ENCODE measurements at regions not wholly inside any gene's neighbourhood (a gene's known extent, or its start where the extent isn't known, plus 50 kb on each side); places are given as distances from the start of the nearest gene placed in this dataset.

- H3K36me3 Mint-ChIP-seq: no peaks in the 10 kb centered on the region
- Histone ChIP-seq H3K27ac (no peak overlapping the region), H3K9me3 (ENCODE audit: low read depth) (no peaks in the 10 kb centered on the region), H3K4me1 (peaks cover 6% of the 10 kb centered on the region), H4K20me1 (ENCODE audit: low read depth) (no peaks in the 10 kb centered on the region), H3K4me2 (no peak overlapping the region), H3K36me3 (no peaks in the 10 kb centered on the region), H3K9ac (no peak overlapping the region), H3K79me2 (ENCODE audit: low read depth) (no peaks in the 10 kb centered on the region), H3F3A (ENCODE audit: low read depth) (no peaks in the 10 kb centered on the region), H2AFZ (replicated peaks) (no peak overlapping the region), H3K4me3 (no peak overlapping the region), H3K27me3 (no peaks in the 10 kb centered on the region)
- peaks cover 5% of the 10 kb centered on the region for H3K27me3 Mint-ChIP-seq (ENCODE audit: insufficient read depth, low read depth)
- H3K9me3 Mint-ChIP-seq: no peaks in the 10 kb centered on the region
- peaks cover 5% of the 10 kb centered on the region for H3K4me1 Mint-ChIP-seq
- no peak for DNase-seq (ENCODE audit: low spot score)
- TF ChIP-seq EZH2phosphoT487 (IDR thresholded peaks at IDR 0.05) (no peak), CTCF (IDR thresholded peaks at IDR 0.05) (no peak), EZH2 (IDR thresholded peaks at IDR 0.05) (no peak)
- H3K4me3 Mint-ChIP-seq: no peak overlapping the region
- no peak overlapping the region for H3K27ac Mint-ChIP-seq
These were observed 423.9 kb upstream of the USP24 start for GRCh38 chr1:55639051-55639450.

- Mint-ChIP-seq H3K4me1 (peaks cover 11% of the 10 kb centered on the region), H3K4me3 (no peak overlapping the region), H3K9me3 (no peaks in the 10 kb centered on the region), H3K27ac (no peak overlapping the region), H3K27me3 (ENCODE audit: insufficient read depth, low read depth) (peaks cover 5% of the 10 kb centered on the region), H3K36me3 (no peaks in the 10 kb centered on the region)
- no peak for TF ChIP-seq EZH2phosphoT487 (IDR thresholded peaks at IDR 0.05)
- no peak for TF ChIP-seq CTCF (IDR thresholded peaks at IDR 0.05)
- TF ChIP-seq EZH2 (IDR thresholded peaks at IDR 0.05): no peak
- no peaks in the 10 kb centered on the region for H4K20me1 ChIP-seq (ENCODE audit: low read depth)
- H3K27ac ChIP-seq: no peak overlapping the region
- no peaks in the 10 kb centered on the region for H3K36me3 ChIP-seq
- H3K4me2 ChIP-seq: no peak overlapping the region
- no peaks in the 10 kb centered on the region for H3F3A ChIP-seq (ENCODE audit: low read depth)
- no peaks in the 10 kb centered on the region for H3K79me2 ChIP-seq (ENCODE audit: low read depth)
- DNase-seq (ENCODE audit: low spot score): no peak
- H3K4me1 ChIP-seq: peaks cover 11% of the 10 kb centered on the region
- H3K9me3 ChIP-seq (ENCODE audit: low read depth): no peaks in the 10 kb centered on the region
- no peaks in the 10 kb centered on the region for H3K27me3 ChIP-seq
- H3K4me3 ChIP-seq: no peak overlapping the region
- H3K9ac ChIP-seq: no peak overlapping the region
- H2AFZ ChIP-seq (replicated peaks): no peak overlapping the region
These were observed 421.5 kb upstream of the USP24 start for GRCh38 chr1:55636696-55637095.

- Histone ChIP-seq H3F3A (ENCODE audit: low read depth) (no peaks in the 10 kb centered on the region), H3K27me3 (no peaks in the 10 kb centered on the region), H3K9me3 (ENCODE audit: low read depth) (no peaks in the 10 kb centered on the region), H3K27ac (no peak overlapping the region), H3K4me1 (peaks cover 6% of the 10 kb centered on the region), H3K36me3 (no peaks in the 10 kb centered on the region), H3K9ac (no peak overlapping the region), H3K4me3 (no peak overlapping the region), H3K4me2 (no peak overlapping the region), H2AFZ (replicated peaks) (no peak overlapping the region), H3K79me2 (ENCODE audit: low read depth) (no peaks in the 10 kb centered on the region), H4K20me1 (ENCODE audit: low read depth) (no peaks in the 10 kb centered on the region)
- Mint-ChIP-seq H3K27ac (no peak overlapping the region), H3K4me3 (no peak overlapping the region), H3K27me3 (ENCODE audit: insufficient read depth, low read depth) (peaks cover 5% of the 10 kb centered on the region), H3K4me1 (peaks cover 6% of the 10 kb centered on the region), H3K36me3 (no peaks in the 10 kb centered on the region), H3K9me3 (no peaks in the 10 kb centered on the region)
- DNase-seq (ENCODE audit: low spot score): no peak
- TF ChIP-seq EZH2 (IDR thresholded peaks at IDR 0.05) (no peak), EZH2phosphoT487 (IDR thresholded peaks at IDR 0.05) (no peak), CTCF (IDR thresholded peaks at IDR 0.05) (no peak)
These were observed 420.7 kb upstream of the USP24 start for GRCh38 chr1:55635856-55636255.

Measured in neural progenitor cell (in vitro differentiated cells).